ENCODE measurements at regions not wholly inside any gene's neighbourhood (a gene's known extent, or its start where the extent isn't known, plus 50 kb on each side); places are given as distances from the start of the nearest gene placed in this dataset.

DNA sequence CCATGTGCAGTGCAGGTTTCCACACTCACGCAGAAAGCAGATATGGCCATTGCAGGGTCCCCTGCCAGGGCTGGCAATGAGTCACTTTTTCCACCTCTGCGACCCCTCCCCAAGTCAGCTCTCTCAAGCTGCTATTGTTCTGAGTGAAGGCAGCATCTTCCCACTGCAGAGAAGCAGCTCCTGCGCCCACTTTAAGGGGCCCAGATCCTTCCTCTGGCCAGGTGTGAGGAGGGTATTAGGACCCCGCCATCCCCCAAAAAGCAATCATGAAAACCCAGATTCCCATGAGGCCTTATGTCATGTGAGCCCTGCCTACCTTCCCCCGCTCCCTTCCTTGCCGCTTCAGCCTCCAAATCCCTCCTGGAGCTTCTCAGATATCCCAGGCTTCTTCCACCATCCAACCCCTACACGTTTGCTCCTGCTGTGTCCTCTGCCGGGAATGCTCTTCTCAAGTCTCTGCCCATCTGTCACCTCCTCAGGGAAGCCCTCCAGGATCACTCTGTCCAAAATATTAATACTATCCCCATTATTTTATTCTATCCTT is 220.3 kb downstream of the NFATC2 start:
- WGBS, 3 donors, result 58 to 70% (median 65%) methylated on average over 8 of the region's 8 CpGs
- Histone ChIP-seq H3K4me3 (no peak overlapping the region), H3K36me3 (no peaks in the 10 kb centered on the region), H3K27me3 (no peaks in the 10 kb centered on the region), H3K27ac (no peak overlapping the region), H3K9me3 (no peaks in the 10 kb centered on the region), H3K4me1 (ENCODE audit: insufficient read depth) (no peaks in the 10 kb centered on the region)
- intact Hi-C loops (cut with DNase I), result no loop called here
- TF ChIP-seq EP300 (IDR thresholded peaks at IDR 0.05) (no peak), POLR2A (IDR thresholded peaks at IDR 0.05) (no peak)
- TF ChIP-seq, protein P1, sequence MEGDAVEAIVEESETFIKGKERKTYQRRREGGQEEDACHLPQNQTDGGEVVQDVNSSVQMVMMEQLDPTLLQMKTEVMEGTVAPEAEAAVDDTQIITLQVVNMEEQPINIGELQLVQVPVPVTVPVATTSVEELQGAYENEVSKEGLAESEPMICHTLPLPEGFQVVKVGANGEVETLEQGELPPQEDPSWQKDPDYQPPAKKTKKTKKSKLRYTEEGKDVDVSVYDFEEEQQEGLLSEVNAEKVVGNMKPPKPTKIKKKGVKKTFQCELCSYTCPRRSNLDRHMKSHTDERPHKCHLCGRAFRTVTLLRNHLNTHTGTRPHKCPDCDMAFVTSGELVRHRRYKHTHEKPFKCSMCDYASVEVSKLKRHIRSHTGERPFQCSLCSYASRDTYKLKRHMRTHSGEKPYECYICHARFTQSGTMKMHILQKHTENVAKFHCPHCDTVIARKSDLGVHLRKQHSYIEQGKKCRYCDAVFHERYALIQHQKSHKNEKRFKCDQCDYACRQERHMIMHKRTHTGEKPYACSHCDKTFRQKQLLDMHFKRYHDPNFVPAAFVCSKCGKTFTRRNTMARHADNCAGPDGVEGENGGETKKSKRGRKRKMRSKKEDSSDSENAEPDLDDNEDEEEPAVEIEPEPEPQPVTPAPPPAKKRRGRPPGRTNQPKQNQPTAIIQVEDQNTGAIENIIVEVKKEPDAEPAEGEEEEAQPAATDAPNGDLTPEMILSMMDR (IDR thresholded peaks at IDR 0.05), result no peak
- no peak for DNase-seq

DNA sequence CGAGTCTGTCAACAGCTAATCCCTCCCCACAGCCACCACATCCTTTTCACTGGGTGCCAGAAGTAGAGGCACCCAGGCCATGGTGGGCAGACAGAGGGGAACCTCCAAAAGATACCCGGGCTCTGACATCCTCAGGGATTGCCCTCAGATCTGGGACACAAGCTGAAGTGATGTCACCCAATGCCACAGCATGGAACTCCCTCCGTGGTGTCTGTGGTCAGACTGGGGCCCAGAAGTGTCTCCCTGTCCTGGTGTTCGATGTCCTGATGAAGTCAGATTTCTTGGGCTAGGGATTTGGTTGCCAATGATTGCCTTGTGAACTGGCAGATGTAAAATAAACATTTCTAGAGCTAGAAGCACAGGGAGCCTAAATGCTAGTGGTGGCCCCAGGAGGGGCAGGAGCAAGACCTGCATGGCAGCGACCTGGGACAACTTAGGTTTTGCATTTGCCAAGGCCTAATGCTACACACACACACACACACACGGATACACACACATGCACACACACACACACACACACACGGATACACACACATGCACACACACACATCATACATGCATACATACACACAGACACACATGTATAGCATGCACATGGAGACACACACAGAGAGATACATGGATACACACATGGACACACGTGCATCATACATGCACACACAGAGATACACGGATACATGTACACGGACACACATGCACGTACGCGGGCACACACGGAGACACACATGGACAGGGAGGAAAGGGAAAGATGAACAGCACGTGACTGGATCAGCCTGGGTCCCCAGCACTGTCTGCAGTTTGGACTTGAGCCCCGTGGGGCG is 221.0 kb downstream of the NFATC2 start:
- WGBS, 3 donors, result 80 to 86% (median 85%) methylated on average over 17 of the region's 17 CpGs
- H3K4me1 ChIP-seq (ENCODE audit: insufficient read depth), result no peaks in the 10 kb centered on the region
- H3K27ac ChIP-seq, result no peak overlapping the region
- intact Hi-C loops (cut with DNase I), result no loop called here
- no peak for DNase-seq
- no peaks in the 10 kb centered on the region for H3K27me3 ChIP-seq
- no peaks in the 10 kb centered on the region for H3K9me3 ChIP-seq
- TF ChIP-seq, protein P1 (IDR thresholded peaks at IDR 0.05), result no peak
- TF ChIP-seq EP300 (IDR thresholded peaks at IDR 0.05) (no peak), POLR2A (IDR thresholded peaks at IDR 0.05) (no peak)
- no peaks in the 10 kb centered on the region for H3K36me3 ChIP-seq
- no peak overlapping the region for H3K4me3 ChIP-seq

DNA sequence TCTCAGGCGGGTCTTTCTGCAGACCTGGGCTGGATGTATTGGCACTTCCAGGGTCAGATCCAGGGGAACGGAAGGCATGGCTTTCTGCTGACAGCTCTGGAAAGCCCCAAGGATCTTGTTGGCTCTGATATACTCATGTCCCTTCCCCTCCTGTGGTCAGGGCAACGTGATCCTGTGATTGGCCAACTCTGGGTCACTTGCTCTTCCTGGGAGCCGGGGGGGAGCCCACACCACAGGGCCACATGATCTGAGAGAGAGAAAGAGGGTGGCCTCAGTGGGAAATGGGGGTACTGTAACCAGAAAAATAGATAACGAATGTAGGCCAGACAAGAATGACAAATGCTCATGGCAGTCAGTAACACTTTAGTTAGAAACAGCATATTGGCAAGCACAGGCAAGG is 223.0 kb downstream of the NFATC2 start:
- H3K36me3 ChIP-seq, result no peaks in the 10 kb centered on the region
- WGBS, 3 donors, result 74 to 89% (median 76%) methylated on average over 5 of the region's 5 CpGs
- no peak overlapping the region for H3K4me3 ChIP-seq
- H3K4me1 ChIP-seq (ENCODE audit: insufficient read depth), result no peaks in the 10 kb centered on the region
- no peak for DNase-seq
- no peak overlapping the region for H3K27ac ChIP-seq
- no peak for TF ChIP-seq EP300 (IDR thresholded peaks at IDR 0.05)
- TF ChIP-seq, protein P1 (IDR thresholded peaks at IDR 0.05), result no peak
- TF ChIP-seq POLR2A (IDR thresholded peaks at IDR 0.05), result no peak
- no peaks in the 10 kb centered on the region for H3K9me3 ChIP-seq
- intact Hi-C loops (cut with DNase I), result no loop called here
- H3K27me3 ChIP-seq, result no peaks in the 10 kb centered on the region

DNA sequence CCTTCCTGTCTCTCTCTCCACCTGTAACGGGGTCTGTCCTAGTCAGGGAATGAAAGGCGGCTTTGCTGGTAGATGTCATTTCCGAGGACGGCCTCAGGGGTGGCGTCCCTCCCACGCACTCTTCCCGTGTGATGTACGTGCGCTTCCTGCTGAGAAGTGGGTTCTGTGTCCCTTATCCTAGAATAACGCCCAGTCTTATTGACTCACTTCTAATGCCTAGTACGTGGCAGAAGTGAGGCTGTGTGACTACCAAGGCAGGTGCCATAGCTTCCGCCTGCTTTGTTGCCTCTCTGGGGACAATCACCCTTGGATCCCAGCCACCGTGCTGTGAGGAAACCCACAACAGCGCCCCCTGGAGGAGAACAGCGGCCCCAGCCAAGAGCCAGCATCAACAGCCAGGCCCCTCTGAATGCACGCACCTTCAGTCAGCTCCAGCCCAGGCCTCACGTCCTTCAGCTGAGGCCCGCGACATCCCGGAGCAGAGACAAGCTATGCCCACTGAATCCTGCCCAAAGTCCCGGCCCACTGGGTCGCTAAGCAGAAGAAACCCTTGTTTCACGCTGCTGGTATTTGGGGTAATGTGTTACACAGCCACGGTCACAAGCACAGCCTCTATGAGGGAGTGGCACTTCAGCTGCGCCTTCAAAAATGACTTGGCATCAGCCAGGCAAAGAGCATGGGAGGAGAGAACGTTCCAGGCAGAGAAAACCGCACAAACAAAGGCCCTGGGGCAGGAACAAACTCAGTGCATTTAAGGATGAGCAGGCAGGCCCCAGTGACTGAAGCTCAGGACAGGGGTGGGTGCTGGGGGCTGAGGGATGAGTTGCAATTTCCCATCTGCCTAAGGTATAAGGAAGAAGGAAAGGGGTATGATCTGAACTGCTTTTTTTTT is 224.2 kb downstream of the NFATC2 start:
- Histone ChIP-seq H3K9me3 (no peaks in the 10 kb centered on the region), H3K36me3 (no peaks in the 10 kb centered on the region), H3K27ac (no peak overlapping the region), H3K27me3 (no peaks in the 10 kb centered on the region), H3K4me1 (ENCODE audit: insufficient read depth) (no peaks in the 10 kb centered on the region), H3K4me3 (no peak overlapping the region)
- DNase-seq, result peak in 2 of 5 donors; percentile 29 to 45
- 46 to 52% (median 49%) methylated on average over 27 of the region's 27 CpGs for WGBS, 3 donors
- intact Hi-C loops (cut with DNase I), result no loop called here
- TF ChIP-seq EP300 (IDR thresholded peaks at IDR 0.05) (no peak), POLR2A (IDR thresholded peaks at IDR 0.05) (no peak)
- TF ChIP-seq, protein P1 (IDR thresholded peaks at IDR 0.05), result no peak
